ENCODE measurements at regions not wholly inside any gene's neighbourhood (a gene's known extent, or its start where the extent isn't known, plus 50 kb on each side); places are given as distances from the start of the nearest gene placed in this dataset.

DNA sequence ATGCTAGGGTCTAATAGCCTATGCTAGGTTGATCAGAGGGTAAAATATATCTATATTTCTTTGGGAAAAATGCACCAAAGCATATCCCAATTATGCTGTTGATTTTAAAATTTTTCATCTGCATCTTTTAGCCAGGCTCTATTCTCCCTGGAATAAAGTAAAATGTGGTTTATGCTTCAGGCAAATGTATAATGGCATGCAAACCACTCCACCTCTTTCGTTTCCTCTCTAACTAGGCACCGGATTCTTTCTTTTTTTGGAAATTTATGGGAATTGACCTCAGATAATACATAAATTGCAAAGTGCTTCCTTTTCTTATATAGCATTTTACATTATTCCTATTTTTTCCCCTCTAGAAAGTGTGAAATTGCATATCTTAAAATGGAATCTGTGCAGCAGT is 386.5 kb downstream of the OLFM4 start:
- TF ChIP-seq EZH2 (IDR thresholded peaks at IDR 0.05; ENCODE audit: borderline replicate concordance, low read depth, low read length, severe bottlenecking) (no peak), CTCF (IDR thresholded peaks at IDR 0.05; ENCODE audit: borderline replicate concordance, extremely low read depth, low read length, poor library complexity, severe bottlenecking) (no peak)
